Ishikawa (cell line): ENCODE measurements at regions not wholly inside any gene's neighbourhood (a gene's known extent, or its start where the extent isn't known, plus 50 kb on each side); places are given as distances from the start of the nearest gene placed in this dataset.

Experiments
- CEBPB ChIP-seq: IDR thresholded peaks from 2 replicates; pipeline ENCODE4 v1.6.1; 2012
- CREB1 ChIP-seq: IDR thresholded peaks from 2 replicates; pipeline ENCODE4 v1.6.1; 2012; ENCODE audit warnings: low read depth
- EGR1 ChIP-seq: IDR thresholded peaks from 2 replicates; pipeline ENCODE4 v1.6.1; 2012
- EP300 ChIP-seq: IDR thresholded peaks from 2 replicates; pipeline ENCODE4 v1.6.1; 2012; ENCODE audit warnings: borderline replicate concordance
- FOXM1 ChIP-seq: IDR thresholded peaks from 2 replicates; pipeline ENCODE4 v1.6.1; 2012; ENCODE audit warnings: low read depth, borderline replicate concordance
- MAX ChIP-seq: IDR thresholded peaks from 2 replicates; pipeline ENCODE4 v1.6.1; 2012
- NFIC ChIP-seq: IDR thresholded peaks from 2 replicates; pipeline ENCODE4 v1.6.1; 2012
- RAD21 ChIP-seq: IDR thresholded peaks from 2 replicates; pipeline ENCODE4 v1.6.1; 2012; ENCODE audit warnings: low read depth
- REST ChIP-seq: IDR thresholded peaks from 2 replicates; pipeline ENCODE4 v1.6.1; 2012; ENCODE audit warnings: low read depth, mild to moderate bottlenecking
- TAF1 ChIP-seq: IDR thresholded peaks from 2 replicates; pipeline ENCODE4 v1.6.1; 2012; ENCODE audit warnings: low read depth, mild to moderate bottlenecking
- TCF12 ChIP-seq: IDR thresholded peaks from 2 replicates; pipeline ENCODE4 v1.6.1; 2012; ENCODE audit warnings: low read depth
- TEAD4 ChIP-seq: IDR thresholded peaks from 2 replicates; pipeline ENCODE4 v1.6.1; 2012
- USF1 ChIP-seq: IDR thresholded peaks from 2 replicates; pipeline ENCODE4 v1.6.1; 2012
- YY1 ChIP-seq: IDR thresholded peaks from 2 replicates; pipeline ENCODE4 v1.6.1; 2012; ENCODE audit warnings: low read depth
- ZBTB7A ChIP-seq: IDR thresholded peaks from 2 replicates; pipeline ENCODE4 v1.6.1; 2012; ENCODE audit warnings: low read depth

GRCh38 chr12:30863839-30864238 lies 62.7 kb upstream of the TSPAN11 start:
- TF ChIP-seq TAF1 (no peak), USF1 (no peak), TCF12 (no peak), MAX (no peak)

- TF ChIP-seq CEBPB (no peak), FOXM1 (no peak), REST (no peak), MAX (no peak), TEAD4 (no peak), NFIC (no peak; the same call in 1 of the 2 replicates)
Measured at GRCh38 chr12:30862486-30862885, 64.1 kb upstream of the TSPAN11 start.

GRCh38 chr12:30859226-30859625 lies 67.3 kb upstream of the TSPAN11 start:
- TF ChIP-seq REST (no peak), CREB1 (no peak), CEBPB (no peak), EP300 (no peak), YY1 (no peak), EGR1 (no peak), TEAD4 (no peak), TAF1 (no peak), RAD21 (no peak), FOXM1 (no peak), MAX (no peak), TCF12 (no peak), ZBTB7A (no peak)

GRCh38 chr12:30858471-30858870 lies 68.1 kb upstream of the TSPAN11 start:
- TF ChIP-seq CREB1 (no peak), ZBTB7A (no peak), EGR1 (no peak), USF1 (no peak), REST (no peak), EP300 (no peak), TEAD4 (no peak), NFIC (no peak), MAX (no peak), FOXM1 (no peak), RAD21 (no peak)

- TF ChIP-seq RAD21 (no peak), CEBPB (no peak), TEAD4 (no peak), ZBTB7A (no peak), MAX (no peak), NFIC (no peak), FOXM1 (no peak), EGR1 (no peak), YY1 (no peak), TAF1 (no peak), CREB1 (no peak), EP300 (no peak), TCF12 (no peak), REST (no peak)
Measured at GRCh38 chr12:30853561-30854133, 72.9 kb upstream of the TSPAN11 start.
